Fibroblast of lung (primary cell): ENCODE measurements at regions not wholly inside any gene's neighbourhood (a gene's known extent, or its start where the extent isn't known, plus 50 kb on each side); places are given as distances from the start of the nearest gene placed in this dataset.

Experiments used
- DNase-seq, 2 donors: peaks; one replicate each; pipeline versions ENCODE4 v3.0.0 to v3.0.0-alpha.2; 2010; ENCODE audit warnings: low read depth in 2 of 2
- H2AFZ ChIP-seq: 2 replicates; pipeline ENCODE4 v1.5.1; 2012; ENCODE audit warnings: low read length, control low read depth, inconsistent platforms
- H3K27ac ChIP-seq: 2 replicates; pipeline ENCODE4 v1.5.1; 2011; ENCODE audit warnings: low read length, control low read depth; ENCODE audit not compliant: insufficient read depth
- H3K27me3 ChIP-seq: 2 replicates; pipeline ENCODE4 v1.5.1; 2011; ENCODE audit warnings: mild to moderate bottlenecking, low read length; ENCODE audit not compliant: control insufficient read depth, insufficient read depth
- H3K36me3 ChIP-seq: 2 replicates; pipeline ENCODE4 v1.5.1; 2011; ENCODE audit warnings: low read length; ENCODE audit not compliant: control insufficient read depth, insufficient read depth
- H3K4me1 ChIP-seq: 2 replicates; pipeline ENCODE4 v1.5.1; 2011; ENCODE audit warnings: low read length; ENCODE audit not compliant: control insufficient read depth, insufficient read depth; ENCODE audit errors: extremely low read depth
- H3K4me2 ChIP-seq: 2 replicates; pipeline ENCODE4 v1.5.1; 2011; ENCODE audit warnings: low read length, control low read depth; ENCODE audit not compliant: insufficient read depth; ENCODE audit errors: extremely low read depth
- H3K4me3 ChIP-seq, 4 experiments: fragments of 200-600 bp in 1 of 4; sonication (generic) in 1 of 4; replicated peaks in 1 of 4; 2 replicates each; pipeline ENCODE4 v1.5.1; 2011 to 2016; ENCODE audit warnings: low read length in 4 of 4, low read depth in 3 of 4, mild to moderate bottlenecking in 3 of 4, control low read depth in 2 of 4, inconsistent platforms in 1 of 4, mixed read lengths in 1 of 4; ENCODE audit not compliant: insufficient read depth in 1 of 4; ENCODE audit errors: control extremely low read depth in 1 of 4
- H3K79me2 ChIP-seq: 2 replicates; pipeline ENCODE4 v1.5.1; 2012; ENCODE audit warnings: mild to moderate bottlenecking, low read length, inconsistent platforms; ENCODE audit not compliant: control insufficient read depth, insufficient read depth
- H3K9ac ChIP-seq: 2 replicates; pipeline ENCODE4 v1.5.1; 2011; ENCODE audit warnings: mild to moderate bottlenecking, low read length, control low read depth; ENCODE audit not compliant: insufficient read depth
- H3K9me3 ChIP-seq: 2 replicates; pipeline ENCODE4 v1.5.1; 2012; ENCODE audit warnings: low read depth, low read length; ENCODE audit not compliant: control insufficient read depth, insufficient read depth
- H4K20me1 ChIP-seq: 2 replicates; pipeline ENCODE4 v1.5.1; 2011; ENCODE audit warnings: low read length; ENCODE audit not compliant: control insufficient read depth, insufficient read depth; ENCODE audit errors: extremely low read depth
- CTCF ChIP-seq, 2 donors: IDR thresholded peaks in 1 of 2; conservative IDR thresholded peaks in 1 of 2; 1 replicate in 1 of 2; 2 replicates in 1 of 2; pipeline ENCODE4 v1.5.1; 2011 to 2012; ENCODE audit warnings: low read length in 2 of 2, control low read depth in 1 of 2, inconsistent platforms in 1 of 2, low read depth in 1 of 2, mild to moderate bottlenecking in 1 of 2
- EZH2 ChIP-seq: IDR thresholded peaks from 2 replicates; pipeline ENCODE4 v1.5.1; 2012; ENCODE audit warnings: low read length, control low read depth, mild to moderate bottlenecking; ENCODE audit errors: missing control alignments

DNA sequence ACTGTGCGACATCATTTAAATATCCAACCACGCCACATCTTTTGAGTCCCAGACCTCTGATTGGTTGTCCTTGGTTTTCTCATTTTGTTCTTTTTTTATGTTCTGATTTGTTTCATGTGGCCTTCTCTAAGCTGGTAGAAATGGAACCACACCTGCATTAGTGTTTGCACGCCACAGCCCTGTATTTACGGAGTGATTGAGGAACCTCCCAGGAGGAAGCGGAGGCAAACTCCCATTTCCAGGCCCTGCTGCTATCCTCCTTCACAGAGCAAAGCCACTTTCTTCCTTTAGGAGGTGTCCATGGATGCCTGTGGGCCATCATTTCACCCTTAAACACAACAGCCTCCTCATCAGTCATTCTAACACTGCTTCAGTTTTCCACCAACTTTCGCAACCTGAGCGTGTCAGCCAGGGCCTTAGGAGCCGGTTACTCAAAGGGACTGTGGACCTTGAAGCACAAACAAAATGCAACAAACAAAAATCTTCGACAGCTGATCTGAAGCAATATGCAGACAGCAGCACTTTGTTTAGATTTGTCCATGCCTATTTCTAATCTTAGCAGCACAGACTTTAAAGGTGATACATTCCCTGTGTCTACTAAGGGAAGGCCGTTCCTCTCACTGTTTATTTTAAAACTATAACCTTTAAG is 1258.1 kb upstream of the TMEM132C start:
- H3K4me2 ChIP-seq: no peak overlapping the region
- no peaks in the 10 kb centered on the region for H3K79me2 ChIP-seq
- H2AFZ ChIP-seq: no peak overlapping the region
- H4K20me1 ChIP-seq: no peaks in the 10 kb centered on the region
- no peak overlapping the region for H3K9ac ChIP-seq
- H3K9me3 ChIP-seq: no peaks in the 10 kb centered on the region
- DNase-seq: no peak
- no peak for TF ChIP-seq CTCF (conservative IDR thresholded peaks at IDR 0.05 in 1 of 2, IDR thresholded peaks at IDR 0.05 in 1 of 2; ENCODE audit: low read depth in 1 of 2, low read length in 2 of 2)
- no peak for TF ChIP-seq EZH2
- H3K27ac ChIP-seq: no peak overlapping the region
- H3K4me3 ChIP-seq: no peak overlapping the region
- H3K4me1 ChIP-seq: no peaks in the 10 kb centered on the region
- H3K27me3 ChIP-seq: no peaks in the 10 kb centered on the region
- H3K36me3 ChIP-seq: no peaks in the 10 kb centered on the region

GRCh38 chr12:127012109-127012508 is 1254.9 kb upstream of the TMEM132C start:
- Histone ChIP-seq H3K4me2 (no peak overlapping the region), H2AFZ (no peak overlapping the region), H3K4me1 (no peaks in the 10 kb centered on the region), H3K27ac (no peak overlapping the region), H4K20me1 (no peaks in the 10 kb centered on the region), H3K9ac (no peak overlapping the region), H3K36me3 (no peaks in the 10 kb centered on the region), H3K79me2 (no peaks in the 10 kb centered on the region), H3K4me3 (no peak overlapping the region), H3K27me3 (no peaks in the 10 kb centered on the region), H3K9me3 (no peaks in the 10 kb centered on the region)
- DNase-seq: no peak
- no peak for TF ChIP-seq CTCF (conservative IDR thresholded peaks at IDR 0.05 in 1 of 2, IDR thresholded peaks at IDR 0.05 in 1 of 2; ENCODE audit: low read depth in 1 of 2, low read length in 2 of 2)
- TF ChIP-seq EZH2: no peak

DNA sequence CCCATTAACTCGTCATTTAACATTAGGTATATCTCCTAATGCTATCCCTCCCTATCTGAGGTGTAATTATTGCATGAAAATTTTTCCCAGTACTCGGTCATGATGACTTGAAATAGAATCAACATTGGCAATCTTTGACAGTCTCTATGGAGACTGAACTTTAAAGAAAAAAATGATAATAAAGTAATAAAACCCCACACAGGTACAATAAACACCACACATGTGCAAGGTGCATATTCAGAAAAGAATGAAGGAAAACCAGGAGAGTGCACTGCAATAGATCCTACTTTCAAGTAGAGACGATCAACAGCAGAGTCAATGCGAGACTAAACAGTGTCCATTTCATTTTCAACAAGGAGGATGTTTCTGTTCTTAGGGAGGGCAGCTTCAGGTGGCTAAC is 1253.8 kb upstream of the TMEM132C start:
- Histone ChIP-seq H3K36me3 (no peaks in the 10 kb centered on the region), H3K27me3 (no peaks in the 10 kb centered on the region), H3K9ac (no peak overlapping the region), H3K4me2 (no peak overlapping the region), H3K9me3 (no peaks in the 10 kb centered on the region), H3K4me1 (no peaks in the 10 kb centered on the region), H3K27ac (no peak overlapping the region), H4K20me1 (no peaks in the 10 kb centered on the region), H2AFZ (no peak overlapping the region), H3K79me2 (no peaks in the 10 kb centered on the region), H3K4me3 (no peak overlapping the region)
- no peak for DNase-seq
- TF ChIP-seq EZH2 (no peak), CTCF (conservative IDR thresholded peaks at IDR 0.05 in 1 of 2, IDR thresholded peaks at IDR 0.05 in 1 of 2; ENCODE audit: low read depth in 1 of 2, low read length in 2 of 2) (no peak)
